ENCODE measurements at regions not wholly inside any gene's neighbourhood (a gene's known extent, or its start where the extent isn't known, plus 50 kb on each side); places are given as distances from the start of the nearest gene placed in this dataset.

DNA sequence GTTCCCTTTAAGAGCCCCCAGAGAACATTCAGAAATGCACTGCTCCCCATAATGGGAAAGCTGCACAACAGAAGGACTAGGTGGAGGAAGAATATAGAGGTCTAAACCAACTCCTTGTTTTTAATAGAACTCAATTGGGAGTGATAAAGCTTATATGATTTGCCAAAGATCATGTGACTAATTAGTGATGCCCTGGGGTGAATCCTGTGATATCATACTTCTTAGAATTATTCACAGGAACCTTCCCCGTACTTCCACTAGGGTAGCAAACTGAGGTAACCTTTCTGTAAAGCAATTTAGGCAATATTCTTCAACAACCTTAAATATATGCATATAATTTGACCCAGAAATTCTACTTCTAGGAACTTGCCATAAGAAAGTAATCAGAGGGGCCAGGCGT is 84.4 kb downstream of the TFAP2A start:
- DNase-seq: no peak
- intact Hi-C loops (cut with micrococcal nuclease): no loop called here
- Histone ChIP-seq H3K27ac (replicated peaks) (no peak overlapping the region), H3K27me3 (ENCODE audit: low read depth) (peaks cover 20% of the 10 kb centered on the region), H3K4me1 (no peaks in the 10 kb centered on the region), H3K4me3 (no peak overlapping the region), H3K36me3 (no peaks in the 10 kb centered on the region), H3K9me3 (replicated peaks) (no peaks in the 10 kb centered on the region)
- TF ChIP-seq, protein P1, sequence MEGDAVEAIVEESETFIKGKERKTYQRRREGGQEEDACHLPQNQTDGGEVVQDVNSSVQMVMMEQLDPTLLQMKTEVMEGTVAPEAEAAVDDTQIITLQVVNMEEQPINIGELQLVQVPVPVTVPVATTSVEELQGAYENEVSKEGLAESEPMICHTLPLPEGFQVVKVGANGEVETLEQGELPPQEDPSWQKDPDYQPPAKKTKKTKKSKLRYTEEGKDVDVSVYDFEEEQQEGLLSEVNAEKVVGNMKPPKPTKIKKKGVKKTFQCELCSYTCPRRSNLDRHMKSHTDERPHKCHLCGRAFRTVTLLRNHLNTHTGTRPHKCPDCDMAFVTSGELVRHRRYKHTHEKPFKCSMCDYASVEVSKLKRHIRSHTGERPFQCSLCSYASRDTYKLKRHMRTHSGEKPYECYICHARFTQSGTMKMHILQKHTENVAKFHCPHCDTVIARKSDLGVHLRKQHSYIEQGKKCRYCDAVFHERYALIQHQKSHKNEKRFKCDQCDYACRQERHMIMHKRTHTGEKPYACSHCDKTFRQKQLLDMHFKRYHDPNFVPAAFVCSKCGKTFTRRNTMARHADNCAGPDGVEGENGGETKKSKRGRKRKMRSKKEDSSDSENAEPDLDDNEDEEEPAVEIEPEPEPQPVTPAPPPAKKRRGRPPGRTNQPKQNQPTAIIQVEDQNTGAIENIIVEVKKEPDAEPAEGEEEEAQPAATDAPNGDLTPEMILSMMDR (IDR thresholded peaks at IDR 0.05; ENCODE audit: borderline replicate concordance): no peak

GRCh38 chr6:10323018-10323417 is 91.9 kb downstream of the TFAP2A start:
- Histone ChIP-seq H3K4me3 (no peak overlapping the region), H3K27me3 (ENCODE audit: low read depth) (peaks cover 33% of the 10 kb centered on the region), H3K9me3 (replicated peaks) (peaks cover 6% of the 10 kb centered on the region), H3K4me1 (no peaks in the 10 kb centered on the region), H3K27ac (replicated peaks) (no peak overlapping the region), H3K36me3 (no peaks in the 10 kb centered on the region)
- intact Hi-C loops (cut with micrococcal nuclease): no loop called here
- TF ChIP-seq, protein P1 (IDR thresholded peaks at IDR 0.05; ENCODE audit: borderline replicate concordance): no peak
- DNase-seq: no peak

- no peak for DNase-seq
- no peak overlapping the region for H3K27ac ChIP-seq (replicated peaks)
- H3K4me3 ChIP-seq: no peak overlapping the region
- H3K36me3 ChIP-seq: no peaks in the 10 kb centered on the region
- H3K9me3 ChIP-seq (replicated peaks): peaks cover 6% of the 10 kb centered on the region
- no peaks in the 10 kb centered on the region for H3K4me1 ChIP-seq
- peaks cover 45% of the 10 kb centered on the region for H3K27me3 ChIP-seq (ENCODE audit: low read depth)
- intact Hi-C loops (cut with micrococcal nuclease): no loop called here
- TF ChIP-seq, protein P1 (IDR thresholded peaks at IDR 0.05; ENCODE audit: borderline replicate concordance): no peak
These were observed 94.6 kb downstream of the TFAP2A start for GRCh38 chr6:10320291-10320690.

DNA sequence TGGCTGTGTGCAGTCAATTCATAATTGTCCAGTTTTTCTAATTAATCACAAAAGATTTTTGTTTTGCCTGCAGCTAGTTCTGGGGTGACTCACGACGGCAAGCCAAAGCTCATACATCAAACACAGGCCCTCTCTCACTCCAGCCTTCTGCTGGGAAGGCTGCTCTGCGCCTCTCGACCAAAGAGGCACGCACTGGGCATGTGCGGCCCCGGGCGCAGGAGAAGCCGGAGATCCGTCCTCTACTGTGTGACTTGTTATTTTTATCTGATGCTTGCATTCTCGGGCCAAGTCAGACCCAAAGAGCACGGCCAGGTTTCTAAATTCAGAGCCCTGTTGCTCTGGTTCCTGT is 98.5 kb downstream of the TFAP2A start:
- DNase-seq: no peak
- peaks cover 64% of the 10 kb centered on the region for H3K27me3 ChIP-seq (ENCODE audit: low read depth)
- H3K4me3 ChIP-seq: no peak overlapping the region
- TF ChIP-seq, protein P1 (IDR thresholded peaks at IDR 0.05; ENCODE audit: borderline replicate concordance): no peak
- peaks cover 6% of the 10 kb centered on the region for H3K9me3 ChIP-seq (replicated peaks)
- H3K4me1 ChIP-seq: no peaks in the 10 kb centered on the region
- no peaks in the 10 kb centered on the region for H3K36me3 ChIP-seq
- H3K27ac ChIP-seq (replicated peaks): no peak overlapping the region
- intact Hi-C loops (cut with micrococcal nuclease): no loop called here

- no peaks in the 10 kb centered on the region for H3K4me1 ChIP-seq
- TF ChIP-seq, protein P1 (IDR thresholded peaks at IDR 0.05; ENCODE audit: borderline replicate concordance): no peak
- H3K27me3 ChIP-seq (ENCODE audit: low read depth): peaks cover 69% of the 10 kb centered on the region
- no peak overlapping the region for H3K27ac ChIP-seq (replicated peaks)
- DNase-seq: no peak
- peaks cover 6% of the 10 kb centered on the region for H3K9me3 ChIP-seq (replicated peaks)
- no peaks in the 10 kb centered on the region for H3K36me3 ChIP-seq
- no peak overlapping the region for H3K4me3 ChIP-seq
- intact Hi-C loops (cut with micrococcal nuclease): no loop called here
These were observed 99.1 kb downstream of the TFAP2A start for GRCh38 chr6:10315658-10316372.

All from left ventricle myocardium inferior (tissue), 1 donor.